IMR-90 (cell line): ENCODE measurements at regions not wholly inside any gene's neighbourhood (a gene's known extent, or its start where the extent isn't known, plus 50 kb on each side); places are given as distances from the start of the nearest gene placed in this dataset.

Experiments used
- CTCF ChIP-seq: conservative IDR thresholded peaks from 2 replicates; pipeline ENCODE4 v1.5.1; 2012; ENCODE audit warnings: mild to moderate bottlenecking, low read depth, low read length, improper control_type of control experiment
- ELK1 ChIP-seq: fragments of 150-350 bp; IDR thresholded peaks from 2 replicates; pipeline ENCODE4 v1.6.1; 2016; ENCODE audit warnings: low read depth, mild to moderate bottlenecking, low read length, moderate library complexity, borderline replicate concordance
- FOS ChIP-seq: fragments of 150-350 bp; IDR thresholded peaks from 2 replicates; pipeline ENCODE4 v1.6.1; 2016; ENCODE audit warnings: low read depth, low read length
- MAZ ChIP-seq: IDR thresholded peaks from 2 replicates; pipeline ENCODE4 v1.6.1; 2012; ENCODE audit warnings: low read depth, mild to moderate bottlenecking, low read length, improper control_type of control experiment, moderate library complexity, borderline replicate concordance
- POLR2A ChIP-seq: IDR thresholded peaks from 2 replicates; pipeline ENCODE4 v1.6.1; 2012; ENCODE audit warnings: mild to moderate bottlenecking, low read depth, low read length
- RAD21 ChIP-seq: IDR thresholded peaks from 2 replicates; pipeline ENCODE4 v1.6.1; 2012; ENCODE audit warnings: low read length, improper control_type of control experiment
- RCOR1 ChIP-seq: IDR thresholded peaks from 2 replicates; pipeline ENCODE4 v1.6.1; 2012; ENCODE audit warnings: mild to moderate bottlenecking, low read length, improper control_type of control experiment; ENCODE audit not compliant: insufficient replicate concordance
- SMC3 ChIP-seq: fragments of 150-350 bp; IDR thresholded peaks from 2 replicates; pipeline ENCODE4 v1.6.1; 2016; ENCODE audit warnings: low read depth, mild to moderate bottlenecking, antibody characterized with exemption, low read length, moderate library complexity

GRCh38 chr1:195472291-195472690, 1135.9 kb downstream of the KCNT2 start:
- TF ChIP-seq CTCF = no peak
- TF ChIP-seq MAZ = no peak
- no peak for TF ChIP-seq RCOR1
- TF ChIP-seq POLR2A = no peak
- no peak for TF ChIP-seq SMC3
- TF ChIP-seq ELK1 = no peak
- TF ChIP-seq FOS = no peak
- TF ChIP-seq RAD21 = no peak
